Ovary (tissue), 7 donors: ENCODE measurements at regions not wholly inside any gene's neighbourhood (a gene's known extent, or its start where the extent isn't known, plus 50 kb on each side); places are given as distances from the start of the nearest gene placed in this dataset.

Experiments
- DNase-seq, 5 donors: peaks; one replicate each; pipeline ENCODE4 v3.0.0-alpha.2; 2019 to 2020
- H3K27ac ChIP-seq, 2 donors: fragments of 200-600 bp; one replicate each; pipeline versions ENCODE4 v1.5.1 to v1.8.0; 2019 to 2022
- H3K27me3 ChIP-seq: fragments of 200-600 bp; one replicate; pipeline ENCODE4 v1.8.0; 2022
- H3K36me3 ChIP-seq: fragments of 200-600 bp; sonication (generic); one replicate; pipeline ENCODE4 v1.5.1; 2019
- H3K4me1 ChIP-seq: one replicate; pipeline ENCODE4 v1.8.1; 2013; ENCODE audit warnings: mild to moderate bottlenecking, moderate library complexity; ENCODE audit not compliant: insufficient read depth
- H3K4me3 ChIP-seq: fragments of 200-600 bp; sonication (generic); one replicate; pipeline ENCODE4 v1.5.1; 2017
- H3K9me3 ChIP-seq, 2 donors: fragments of 200-600 bp in 1 of 2; sonication (generic) in 1 of 2; one replicate each; pipeline versions ENCODE4 v1.5.1 to v1.8.1; 2013 to 2019; ENCODE audit warnings: mild to moderate bottlenecking in 1 of 2, moderate library complexity in 1 of 2
- CTCF ChIP-seq, 3 donors: fragments of 450-650 bp in 2 of 3; fragments of 200-600 bp in 1 of 3; IDR thresholded peaks; one replicate each; pipeline versions ENCODE4 v1.5.1 to v1.8.0; 2016 to 2022; ENCODE audit warnings: antibody characterized with exemption in 3 of 3, mild to moderate bottlenecking in 1 of 3
- EP300 ChIP-seq: sonication (generic); formaldehyde crosslinking; IDR thresholded peaks from one replicate; pipeline ENCODE4 v1.6.1; 2017; ENCODE audit warnings: antibody characterized with exemption
- POLR2A ChIP-seq: fragments of 450-650 bp; IDR thresholded peaks from one replicate; pipeline ENCODE4 v1.6.1; 2017; ENCODE audit warnings: antibody characterized with exemption, mild to moderate bottlenecking, moderate library complexity
- WGBS, 3 donors: extraction: QIAGEN DNeasy Blood & Tissue Kit in 1 of 3; methylation state at CpG; one replicate each; pipeline versions ENCODE4 v1.1.5 to v1.1.7; 2013 to 2017; 5-methylcytosine and 5-hydroxymethylcytosine counted together
- intact Hi-C, 4 donors: fragments of 100-400 bp; cut with DNase I; formaldehyde crosslinking; loops; one replicate each; pipeline versions ENCODE4 v1.11.0 to v1.15.1; 2022 to 2023
- donor health status: DM: no; HTN: no; CAD: no; lungs with moderate emphysema.
- donor health status: DM: no; HTN: no; CAD: no.
- donor health status: Bipolar disorder and iron deficiency.
- donor health status: DM: no; HTN: no; CAD: no.
- donor health status: DM: yes; HTN: yes; CAD: no.

GRCh38 chr9:19946441-19947109 lies 157.7 kb upstream of the SLC24A2 start:
- TF ChIP-seq EP300 (no peak), CTCF (IDR thresholded peaks at IDR 0.05) (no peak), POLR2A (no peak)
- Histone ChIP-seq H3K9me3 (no peaks in the 10 kb centered on the region), H3K4me3 (no peak overlapping the region), H3K27me3 (no peaks in the 10 kb centered on the region), H3K4me1 (no peaks in the 10 kb centered on the region), H3K27ac (no peak overlapping the region), H3K36me3 (no peaks in the 10 kb centered on the region)
- WGBS, 3 donors: 42 to 68% (median 47%) methylated on average over 4 of the region's 4 CpGs
- no peak for DNase-seq
- intact Hi-C loops: no loop called here

- DNase-seq: no peak
- H3K27ac ChIP-seq: no peak overlapping the region
- intact Hi-C loops: no loop called here
- TF ChIP-seq CTCF (IDR thresholded peaks at IDR 0.05) (no peak), POLR2A (no peak), EP300 (no peak)
- H3K4me3 ChIP-seq: no peak overlapping the region
- H3K4me1 ChIP-seq: no peaks in the 10 kb centered on the region
- 45 to 91% (median 74%) methylated on average over 2 of the region's 2 CpGs for WGBS, 3 donors
- H3K9me3 ChIP-seq: no peaks in the 10 kb centered on the region
- H3K27me3 ChIP-seq: no peaks in the 10 kb centered on the region
- H3K36me3 ChIP-seq: no peaks in the 10 kb centered on the region
Measured at GRCh38 chr9:19941874-19942273, 153.0 kb upstream of the SLC24A2 start.

- H3K4me1 ChIP-seq: no peaks in the 10 kb centered on the region
- intact Hi-C loops: no loop called here
- TF ChIP-seq EP300 (no peak), CTCF (IDR thresholded peaks at IDR 0.05) (no peak), POLR2A (no peak)
- WGBS, 3 donors: 55 to 58% (median 58%) methylated on average over 2 of the region's 2 CpGs
- no peak overlapping the region for H3K4me3 ChIP-seq
- no peaks in the 10 kb centered on the region for H3K36me3 ChIP-seq
- H3K27me3 ChIP-seq: no peaks in the 10 kb centered on the region
- H3K27ac ChIP-seq: no peak overlapping the region
- no peak for DNase-seq
- no peaks in the 10 kb centered on the region for H3K9me3 ChIP-seq
Measured at GRCh38 chr9:19940811-19941535, 152.1 kb upstream of the SLC24A2 start.

GRCh38 chr9:19939734-19940278 lies 151.0 kb upstream of the SLC24A2 start:
- TF ChIP-seq EP300: no peak
- TF ChIP-seq POLR2A: no peak
- TF ChIP-seq CTCF (IDR thresholded peaks at IDR 0.05): no peak
- peaks cover 1% of the 10 kb centered on the region for H3K4me1 ChIP-seq
- H3K27me3 ChIP-seq: no peaks in the 10 kb centered on the region
- H3K4me3 ChIP-seq: no peak overlapping the region
- intact Hi-C loops: no loop called here
- H3K36me3 ChIP-seq: no peaks in the 10 kb centered on the region
- H3K27ac ChIP-seq: no peak overlapping the region
- 66 to 74% (median 72%) methylated on average over 5 of the region's 5 CpGs for WGBS, 3 donors
- no peak for DNase-seq
- no peaks in the 10 kb centered on the region for H3K9me3 ChIP-seq
